DOHH2 (cell line): ENCODE measurements at regions not wholly inside any gene's neighbourhood (a gene's known extent, or its start where the extent isn't known, plus 50 kb on each side); places are given as distances from the start of the nearest gene placed in this dataset.

Experiments
- EZH2phosphoT487 ChIP-seq: fragments of 200-600 bp; sonication (generic); IDR thresholded peaks from 2 replicates; pipeline ENCODE4 v1.6.1; 2017; ENCODE audit warnings: borderline replicate concordance, mild to moderate bottlenecking, antibody characterized with exemption, low read length, moderate library complexity, mixed read lengths
- TF ChIP-seq, protein P1 (sequence below): fragments of 200-600 bp; sonication (generic); IDR thresholded peaks from one replicate; pipeline ENCODE4 v1.5.1; 2014; ENCODE audit warnings: antibody characterized with exemption, mild to moderate bottlenecking, low read depth, low read length; ENCODE audit not compliant: poor library complexity, severe bottlenecking

DNA sequence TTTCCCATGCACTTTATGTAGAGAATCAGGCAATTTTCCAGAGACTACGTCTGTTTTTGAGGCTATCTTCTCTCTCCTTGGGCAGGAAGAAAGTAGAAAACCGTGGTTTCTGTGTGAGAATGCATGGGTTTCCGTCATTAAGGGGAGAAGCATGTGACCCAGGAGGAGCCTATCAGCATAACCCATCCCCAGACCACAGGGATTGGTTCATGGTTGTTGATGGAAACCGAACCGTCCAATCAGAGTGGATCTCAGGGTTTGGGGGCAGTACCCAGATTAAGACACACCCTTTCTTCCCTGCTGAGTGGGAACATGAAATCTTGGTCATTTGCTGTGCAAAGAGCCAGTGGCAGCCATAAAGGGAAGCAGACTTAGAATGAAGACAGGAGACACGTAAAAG lies 517.8 kb downstream of the MN1 start:
- TF ChIP-seq, protein P1, sequence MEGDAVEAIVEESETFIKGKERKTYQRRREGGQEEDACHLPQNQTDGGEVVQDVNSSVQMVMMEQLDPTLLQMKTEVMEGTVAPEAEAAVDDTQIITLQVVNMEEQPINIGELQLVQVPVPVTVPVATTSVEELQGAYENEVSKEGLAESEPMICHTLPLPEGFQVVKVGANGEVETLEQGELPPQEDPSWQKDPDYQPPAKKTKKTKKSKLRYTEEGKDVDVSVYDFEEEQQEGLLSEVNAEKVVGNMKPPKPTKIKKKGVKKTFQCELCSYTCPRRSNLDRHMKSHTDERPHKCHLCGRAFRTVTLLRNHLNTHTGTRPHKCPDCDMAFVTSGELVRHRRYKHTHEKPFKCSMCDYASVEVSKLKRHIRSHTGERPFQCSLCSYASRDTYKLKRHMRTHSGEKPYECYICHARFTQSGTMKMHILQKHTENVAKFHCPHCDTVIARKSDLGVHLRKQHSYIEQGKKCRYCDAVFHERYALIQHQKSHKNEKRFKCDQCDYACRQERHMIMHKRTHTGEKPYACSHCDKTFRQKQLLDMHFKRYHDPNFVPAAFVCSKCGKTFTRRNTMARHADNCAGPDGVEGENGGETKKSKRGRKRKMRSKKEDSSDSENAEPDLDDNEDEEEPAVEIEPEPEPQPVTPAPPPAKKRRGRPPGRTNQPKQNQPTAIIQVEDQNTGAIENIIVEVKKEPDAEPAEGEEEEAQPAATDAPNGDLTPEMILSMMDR, result no peak
- no peak for TF ChIP-seq EZH2phosphoT487
